CD4-positive, alpha-beta T cell treated with Interleukin-12 subunit alpha and Interleukin-12 subunit beta, for 1 hour (primary cell): ENCODE measurements at regions not wholly inside any gene's neighbourhood (a gene's known extent, or its start where the extent isn't known, plus 50 kb on each side); places are given as distances from the start of the nearest gene placed in this dataset.

Experiments used
- DNase-seq: peaks from one replicate; pipeline ENCODE4 v3.0.0-alpha.2; 2020

DNA sequence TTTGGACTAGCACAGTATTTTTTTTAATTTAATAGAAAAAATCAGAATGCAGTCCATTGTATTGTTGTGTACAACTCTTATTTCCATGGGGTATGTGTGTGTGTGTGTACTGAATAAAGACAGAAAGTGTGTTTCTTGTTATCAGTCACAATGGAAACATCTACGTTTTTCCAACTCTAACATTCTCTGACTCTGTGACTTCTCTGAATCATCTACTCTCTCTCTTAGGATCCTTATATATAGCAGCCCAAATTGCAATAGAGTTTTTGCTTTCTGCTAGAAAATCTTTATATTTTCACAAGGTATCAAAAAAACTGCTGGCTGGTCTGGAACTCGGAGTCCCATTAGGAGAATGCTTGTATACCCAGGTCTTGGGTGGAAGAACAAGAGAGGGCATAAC is 138.9 kb upstream of the ARID2 start:
- no peak for DNase-seq

DNA sequence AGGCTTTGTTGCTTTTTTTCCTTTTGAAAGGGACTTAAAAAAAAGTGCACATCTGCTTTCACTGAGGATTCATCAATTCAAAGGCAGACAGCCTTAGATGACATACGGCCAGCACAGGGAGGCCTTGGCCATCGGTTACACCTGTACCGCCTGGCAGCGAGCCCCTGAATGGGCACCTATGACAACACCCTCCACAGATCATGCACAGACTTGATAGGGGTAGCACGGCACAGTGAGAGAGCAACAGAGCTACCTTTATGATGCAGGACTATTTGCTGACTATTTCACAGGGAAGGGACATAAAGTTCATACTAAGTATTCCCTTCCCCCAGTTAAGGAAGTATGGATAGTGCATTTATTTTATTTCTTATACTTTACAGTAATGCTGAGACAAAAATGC is 137.9 kb upstream of the ARID2 start:
- DNase-seq = no peak

DNA sequence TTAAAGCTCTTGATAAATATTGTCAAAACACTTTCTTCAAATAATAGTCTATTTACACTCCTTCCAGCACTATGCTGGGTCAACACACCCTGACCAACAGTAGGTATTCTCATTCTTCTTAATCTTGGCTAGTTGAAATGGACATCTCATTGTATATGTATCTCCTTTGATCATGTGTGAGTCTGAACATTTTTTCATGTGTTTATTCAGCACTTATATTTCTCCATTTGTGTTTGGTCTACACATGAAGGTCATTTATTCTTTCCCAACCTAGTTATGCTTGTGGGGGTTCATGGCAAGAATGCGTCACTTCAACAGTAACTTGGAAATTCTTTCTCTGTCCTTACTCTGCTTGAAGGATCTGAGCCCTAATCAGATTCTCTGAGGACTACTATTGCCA is 133.1 kb upstream of the ARID2 start:
- no peak for DNase-seq

GRCh38 chr12:45598336-45598735 is 131.2 kb upstream of the ARID2 start:
- DNase-seq = no peak

DNA sequence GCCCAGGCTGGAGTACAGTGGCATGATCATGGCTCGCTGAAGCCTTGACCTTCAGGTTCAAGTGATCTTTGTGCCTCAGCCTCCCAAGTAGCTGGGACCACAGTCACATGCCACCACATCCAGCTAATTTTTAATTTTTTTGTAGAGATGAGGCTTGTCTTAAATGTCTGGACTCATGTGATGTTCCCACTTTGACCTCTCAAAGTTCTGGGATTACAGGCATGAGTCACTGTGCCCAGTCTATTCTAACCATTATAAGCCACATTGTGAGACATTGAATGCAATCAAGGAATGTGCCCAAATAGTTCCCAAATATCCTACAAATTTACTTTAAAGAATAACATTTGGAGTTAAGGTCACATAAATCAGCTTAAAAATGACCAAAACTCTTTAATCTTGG is 130.7 kb upstream of the ARID2 start:
- DNase-seq = no peak

- no peak for DNase-seq
Observed at GRCh38 chr12:45599196-45599595, 130.3 kb upstream of the ARID2 start.

DNA sequence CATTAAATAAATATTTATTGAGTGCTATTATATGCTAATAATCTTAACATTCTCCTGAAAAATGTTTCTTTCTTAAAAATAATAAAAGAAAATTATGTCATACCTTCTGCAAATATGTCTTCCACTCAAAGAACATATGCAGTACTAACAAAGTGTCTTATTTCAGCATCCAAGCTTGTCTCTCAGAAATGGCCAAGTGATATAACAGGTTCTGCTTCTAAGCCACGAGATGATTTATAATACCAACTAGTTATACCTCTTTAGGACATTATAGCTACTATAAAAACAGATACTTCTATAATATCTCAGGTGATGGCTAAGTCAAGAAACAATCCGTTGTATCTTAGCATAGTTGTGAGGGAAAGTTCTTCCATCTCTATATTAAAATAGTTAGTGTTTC is 128.1 kb upstream of the ARID2 start:
- no peak for DNase-seq

GRCh38 chr12:45601888-45602287 is 127.6 kb upstream of the ARID2 start:
- no peak for DNase-seq

- no peak for DNase-seq
Observed at GRCh38 chr12:45605624-45606023, 123.9 kb upstream of the ARID2 start.

DNA sequence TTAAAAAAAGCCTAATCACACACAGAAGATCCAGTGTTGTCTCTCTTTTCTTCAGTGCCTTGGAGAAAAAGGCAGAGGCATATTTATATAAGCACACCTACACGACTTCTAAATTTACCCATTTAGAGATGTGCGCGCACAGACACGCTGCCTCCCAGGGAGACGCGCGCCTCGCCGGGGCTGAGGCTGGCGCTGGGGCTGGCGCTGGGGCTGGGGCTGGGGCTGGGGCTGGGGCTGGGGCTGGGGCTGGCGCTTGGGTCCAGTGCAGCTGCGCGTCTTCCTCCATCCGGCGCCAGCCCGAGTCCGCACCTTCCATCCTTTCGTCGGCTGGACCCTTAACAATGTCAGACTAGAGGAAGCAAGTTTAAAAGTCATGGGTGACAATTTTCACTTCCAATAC is 118.4 kb upstream of the ARID2 start:
- no peak for DNase-seq

GRCh38 chr12:45611495-45611894 is 118.0 kb upstream of the ARID2 start:
- DNase-seq = no peak

- no peak for DNase-seq
Observed at GRCh38 chr12:45612044-45612794, 117.3 kb upstream of the ARID2 start.

- DNase-seq = no peak
Observed at GRCh38 chr12:45613296-45613695, 116.2 kb upstream of the ARID2 start.

- no peak for DNase-seq
Observed at GRCh38 chr12:45613855-45614254, 115.7 kb upstream of the ARID2 start.

- DNase-seq = no peak
Observed at GRCh38 chr12:45615268-45615667, 114.2 kb upstream of the ARID2 start.

GRCh38 chr12:45619736-45620135 is 109.8 kb upstream of the ARID2 start:
- DNase-seq = no peak

GRCh38 chr12:45621703-45622102 is 107.8 kb upstream of the ARID2 start:
- no peak for DNase-seq

DNA sequence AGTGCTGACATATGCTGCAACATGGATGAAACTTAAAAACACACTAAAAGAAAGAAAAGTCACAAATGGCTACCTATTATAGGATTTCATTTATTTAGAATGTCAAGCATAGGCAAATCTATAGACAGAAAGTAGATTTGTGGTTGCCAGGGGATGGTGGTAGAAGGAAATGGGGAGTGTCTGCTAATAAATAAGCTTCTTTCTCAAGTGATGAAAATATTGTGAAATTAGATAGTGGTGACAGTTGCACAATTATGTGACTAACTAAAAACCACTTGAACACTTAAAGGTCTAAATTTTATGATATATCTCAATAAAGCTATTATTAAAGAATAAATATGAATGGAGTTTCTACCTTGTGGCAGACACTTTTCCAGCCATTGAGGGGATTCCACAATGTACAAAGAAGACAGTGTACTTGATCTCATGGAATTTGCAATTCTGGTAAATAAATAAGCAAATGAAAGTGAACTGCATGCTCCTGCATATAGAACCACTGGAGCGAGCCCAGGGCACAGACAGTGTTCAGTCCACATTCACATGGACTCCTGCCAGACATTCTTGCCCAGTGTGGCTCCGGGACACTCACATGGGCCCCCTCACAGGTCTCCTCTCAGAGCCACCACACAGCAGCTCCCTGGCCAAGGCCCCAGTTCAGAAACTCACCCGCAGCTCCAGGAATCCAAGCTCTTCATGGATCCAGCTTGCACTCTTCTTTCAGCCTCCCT is 107.1 kb upstream of the ARID2 start:
- no peak for DNase-seq

DNA sequence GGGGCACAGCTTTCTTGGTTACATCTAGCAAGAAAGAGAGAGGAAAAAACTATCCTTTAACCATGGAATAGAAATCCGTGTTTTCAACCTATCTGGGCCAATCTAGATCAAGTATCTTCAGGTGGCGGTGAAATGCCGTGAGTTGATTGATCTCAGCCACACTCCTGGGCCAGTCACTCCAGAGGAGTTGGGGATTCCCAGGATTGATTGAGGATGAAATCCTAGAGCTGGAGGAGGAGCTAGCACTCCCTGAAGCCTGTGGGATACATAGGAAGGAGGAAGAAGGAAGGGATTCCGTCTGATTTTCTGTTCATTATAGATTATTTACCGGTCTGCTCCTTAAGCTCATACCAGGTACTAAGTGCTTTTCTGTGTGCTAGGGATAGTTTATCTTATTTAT is 106.3 kb upstream of the ARID2 start:
- no peak for DNase-seq

- no peak for DNase-seq
Observed at GRCh38 chr12:45623940-45624339, 105.6 kb upstream of the ARID2 start.

DNA sequence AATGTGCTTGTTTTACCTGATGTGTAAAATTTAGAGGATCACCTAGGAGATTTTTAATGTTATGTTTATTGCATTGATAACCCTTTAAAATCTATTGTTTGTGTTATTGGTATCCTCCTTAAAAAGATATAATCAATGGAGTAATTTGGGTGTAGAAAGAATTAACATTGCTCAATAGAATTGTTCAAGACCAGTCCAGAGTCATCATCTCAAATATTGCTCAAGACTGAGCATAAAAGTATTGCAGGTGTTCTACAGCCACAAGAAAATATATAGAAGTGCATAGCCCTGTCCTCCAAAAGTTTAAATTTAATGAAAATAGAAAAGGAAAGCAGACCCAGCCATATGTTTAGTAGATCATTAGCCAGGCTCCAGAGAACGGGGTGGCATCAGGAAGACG is 102.5 kb upstream of the ARID2 start:
- DNase-seq = no peak

DNA sequence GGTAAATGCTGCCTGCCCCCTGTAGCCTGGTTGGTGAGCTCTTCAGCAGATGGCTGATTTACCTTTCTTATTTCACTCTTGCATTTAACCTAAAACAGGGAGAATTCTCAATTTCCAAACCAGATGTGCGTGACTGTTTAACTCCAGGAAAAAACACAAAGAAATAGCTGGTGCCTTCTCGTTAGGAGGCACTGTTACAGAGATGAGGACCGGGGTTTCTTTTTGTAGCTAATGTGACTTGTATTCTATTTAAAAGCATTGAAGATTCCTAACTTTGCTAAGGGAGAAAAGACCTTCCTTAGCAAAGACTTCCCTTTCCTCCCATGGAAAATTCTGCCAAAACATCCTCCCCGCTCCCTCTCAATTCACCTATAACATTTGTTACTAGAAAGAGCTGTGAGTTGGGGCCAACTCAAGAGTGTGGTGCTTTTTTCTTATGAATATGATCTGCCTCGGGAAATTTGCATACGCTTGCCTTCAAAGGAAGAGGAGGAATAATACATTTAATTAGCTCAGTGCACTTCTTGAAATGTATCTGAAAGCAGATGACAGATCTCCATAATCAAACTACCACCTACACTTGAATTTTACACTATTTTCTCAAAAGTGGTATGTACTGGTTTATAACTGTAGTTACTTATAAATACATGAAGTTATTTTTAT is 102.0 kb upstream of the ARID2 start:
- no peak for DNase-seq

GRCh38 chr12:45629292-45629691 is 100.2 kb upstream of the ARID2 start:
- DNase-seq = no peak

- no peak for DNase-seq
Observed at GRCh38 chr12:45633733-45634132, 95.8 kb upstream of the ARID2 start.
